Pancreas (tissue), 10 donors: ENCODE measurements at regions not wholly inside any gene's neighbourhood (a gene's known extent, or its start where the extent isn't known, plus 50 kb on each side); places are given as distances from the start of the nearest gene placed in this dataset.

Source experiments
- ATAC-seq, 4 donors: fragments of 200-7000 bp; cut with Tn5 transposase; one replicate each; pipeline versions ENCODE4 v1.8.0 to v1.9.1; 2020; ENCODE audit warnings: mild to moderate bottlenecking in 4 of 4, moderate library complexity in 4 of 4
- DNase-seq, 6 donors: peaks; one replicate each; pipeline ENCODE4 v3.0.0-alpha.2; 2020
- FAIRE-seq: peaks from 2 replicates; lab custom pipeline; 2012; peaks lifted over from hg19 to GRCh38; lab: Jason Lieb, UNC
- H3K27ac ChIP-seq, 4 donors: fragments of 200-600 bp; sonication (generic); 1 replicate in 3 of 4; 2 replicates in 1 of 4; pipeline versions ENCODE4 v1.5.0 to v1.8.0; 2020
- H3K27me3 ChIP-seq, 4 donors: fragments of 200-600 bp; one replicate each; pipeline ENCODE4 v1.8.0; 2021
- H3K36me3 ChIP-seq, 3 donors: fragments of 200-600 bp; sonication (generic) in 1 of 3; one replicate each; pipeline versions ENCODE4 v1.5.0 to v1.8.0; 2020 to 2021
- H3K4me1 ChIP-seq, 3 donors: fragments of 200-600 bp; one replicate each; pipeline ENCODE4 v1.8.0; 2021
- H3K4me3 ChIP-seq, 4 donors: fragments of 200-600 bp; sonication (generic) in 2 of 4; one replicate each; pipeline versions ENCODE4 v1.5.0 to v1.8.0; 2020 to 2021
- H3K9me3 ChIP-seq, 4 donors: fragments of 200-600 bp; one replicate each; pipeline ENCODE4 v1.8.0; 2021
- WGBS, 2 donors: extraction: QIAGEN DNeasy Blood & Tissue Kit; methylation state at CpG; one replicate each; pipeline ENCODE4 v1.1.7; 2013; 5-methylcytosine and 5-hydroxymethylcytosine counted together
- intact Hi-C, 3 donors: fragments of 100-400 bp; cut with DNase I; formaldehyde crosslinking; loops; one replicate each; pipeline versions ENCODE4 v1.11.1 to v1.14.2; 2022
- TF ChIP-seq, protein P1 (sequence below), 4 donors: fragments of 200-600 bp; sonication (generic) in 3 of 4; IDR thresholded peaks; one replicate each; pipeline versions ENCODE4 v1.5.0 to v1.8.0; 2021; ENCODE audit warnings: antibody characterized with exemption in 4 of 4
- donor health status: healthy with polysubstance abuse.
- donor health status: DM: no; HTN: no; CAD: no; lungs with moderate emphysema.
- donor health status: DM: no; HTN: no; CAD: no.
- donor health status: control.
- donor health status: control.
- donor health status: Bipolar disorder and iron deficiency.
- donor health status: DM: yes; HTN: yes; CAD: no.
- donor health status: DM: no; HTN: no; CAD: no.
- donor health status: DM: no; HTN: no; CAD: no.
- donor health status: DM: yes; HTN: yes; CAD: no.

DNA sequence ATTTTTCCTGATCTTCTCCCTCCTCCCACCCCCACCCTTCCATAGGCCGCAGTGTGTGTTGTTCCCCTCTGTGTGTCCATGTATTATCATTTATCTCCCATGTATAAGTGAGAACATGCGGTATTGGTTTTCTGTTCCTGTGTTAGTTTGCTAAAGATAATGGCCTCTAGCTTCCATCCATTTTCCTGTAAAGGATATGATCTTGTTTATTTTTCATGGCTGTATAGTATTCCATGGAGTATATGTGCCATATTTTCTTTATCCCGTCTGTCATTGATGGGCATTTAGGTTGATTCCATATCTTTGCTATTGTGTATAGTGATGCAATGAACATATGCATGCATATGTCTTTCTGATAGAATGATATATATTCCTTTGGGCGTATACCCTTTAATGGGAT lies 173.3 kb upstream of the NAALADL2 start:
- H3K4me3 ChIP-seq: no peak overlapping the region
- H3K9me3 ChIP-seq: no peaks in the 10 kb centered on the region
- DNase-seq (no peak), FAIRE-seq (no peak), ATAC-seq (no peak)
- intact Hi-C loops: no loop called here
- no peak overlapping the region for H3K27ac ChIP-seq
- TF ChIP-seq, protein P1, sequence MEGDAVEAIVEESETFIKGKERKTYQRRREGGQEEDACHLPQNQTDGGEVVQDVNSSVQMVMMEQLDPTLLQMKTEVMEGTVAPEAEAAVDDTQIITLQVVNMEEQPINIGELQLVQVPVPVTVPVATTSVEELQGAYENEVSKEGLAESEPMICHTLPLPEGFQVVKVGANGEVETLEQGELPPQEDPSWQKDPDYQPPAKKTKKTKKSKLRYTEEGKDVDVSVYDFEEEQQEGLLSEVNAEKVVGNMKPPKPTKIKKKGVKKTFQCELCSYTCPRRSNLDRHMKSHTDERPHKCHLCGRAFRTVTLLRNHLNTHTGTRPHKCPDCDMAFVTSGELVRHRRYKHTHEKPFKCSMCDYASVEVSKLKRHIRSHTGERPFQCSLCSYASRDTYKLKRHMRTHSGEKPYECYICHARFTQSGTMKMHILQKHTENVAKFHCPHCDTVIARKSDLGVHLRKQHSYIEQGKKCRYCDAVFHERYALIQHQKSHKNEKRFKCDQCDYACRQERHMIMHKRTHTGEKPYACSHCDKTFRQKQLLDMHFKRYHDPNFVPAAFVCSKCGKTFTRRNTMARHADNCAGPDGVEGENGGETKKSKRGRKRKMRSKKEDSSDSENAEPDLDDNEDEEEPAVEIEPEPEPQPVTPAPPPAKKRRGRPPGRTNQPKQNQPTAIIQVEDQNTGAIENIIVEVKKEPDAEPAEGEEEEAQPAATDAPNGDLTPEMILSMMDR (IDR thresholded peaks at IDR 0.05): no peak
- no peaks in the 10 kb centered on the region for H3K36me3 ChIP-seq
- 83 to 90% methylated on average over 4 of the region's 4 CpGs for WGBS, 2 donors
- H3K4me1 ChIP-seq: no peaks in the 10 kb centered on the region
- H3K27me3 ChIP-seq: no peaks in the 10 kb centered on the region

DNA sequence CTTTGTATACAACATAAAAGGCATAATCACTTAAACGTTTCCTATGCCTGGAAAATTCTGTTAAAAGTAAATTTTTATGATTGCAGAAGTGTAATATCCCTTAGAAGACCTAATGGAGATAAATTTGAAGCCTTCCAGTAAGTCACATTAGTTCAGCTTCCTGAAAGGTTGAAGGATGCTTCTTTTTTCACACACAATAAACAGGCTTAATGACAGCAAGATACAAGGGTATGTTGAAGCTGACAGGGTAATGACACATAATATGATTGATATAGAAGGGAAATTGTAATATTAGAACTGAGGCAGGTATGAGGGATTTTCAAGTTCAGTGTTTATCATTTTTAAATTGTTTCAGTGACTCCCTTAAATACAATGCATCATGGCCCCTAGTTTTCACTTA lies 161.8 kb upstream of the NAALADL2 start:
- no peaks in the 10 kb centered on the region for H3K4me1 ChIP-seq
- no peaks in the 10 kb centered on the region for H3K36me3 ChIP-seq
- no peak overlapping the region for H3K27ac ChIP-seq
- TF ChIP-seq, protein P1 (IDR thresholded peaks at IDR 0.05): no peak
- intact Hi-C loops: no loop called here
- H3K27me3 ChIP-seq: no peaks in the 10 kb centered on the region
- ATAC-seq: no peak
- H3K4me3 ChIP-seq: no peak overlapping the region
- DNase-seq: no peak
- 49 to 53% methylated on average over 1 of the region's 1 CpG for WGBS, 2 donors
- no peaks in the 10 kb centered on the region for H3K9me3 ChIP-seq
- no peak for FAIRE-seq

DNA sequence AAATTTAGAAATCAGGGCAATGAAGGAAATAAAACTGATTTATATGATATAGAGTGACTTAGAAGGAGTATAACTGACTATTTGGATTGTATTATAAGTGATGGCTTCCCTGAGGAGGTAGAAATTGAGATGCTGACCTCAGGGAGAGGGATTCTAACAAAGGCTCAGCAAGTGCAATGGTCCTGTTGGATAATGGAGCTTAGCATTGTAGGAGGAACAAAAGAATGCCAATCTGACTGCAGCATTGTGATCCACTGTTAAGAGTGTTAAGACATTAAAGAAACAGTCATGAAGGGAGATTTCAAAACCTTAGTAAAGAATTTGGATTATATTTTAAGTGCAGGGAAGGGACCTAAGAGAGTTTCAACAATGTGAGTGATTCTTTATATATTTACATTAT lies 158.4 kb upstream of the NAALADL2 start:
- Histone ChIP-seq H3K9me3 (no peaks in the 10 kb centered on the region), H3K27ac (no peak overlapping the region), H3K4me3 (no peak overlapping the region), H3K36me3 (no peaks in the 10 kb centered on the region), H3K27me3 (no peaks in the 10 kb centered on the region), H3K4me1 (no peaks in the 10 kb centered on the region)
- FAIRE-seq (no peak), ATAC-seq (no peak), DNase-seq (no peak)
- intact Hi-C loops: no loop called here
- TF ChIP-seq, protein P1 (IDR thresholded peaks at IDR 0.05): no peak

DNA sequence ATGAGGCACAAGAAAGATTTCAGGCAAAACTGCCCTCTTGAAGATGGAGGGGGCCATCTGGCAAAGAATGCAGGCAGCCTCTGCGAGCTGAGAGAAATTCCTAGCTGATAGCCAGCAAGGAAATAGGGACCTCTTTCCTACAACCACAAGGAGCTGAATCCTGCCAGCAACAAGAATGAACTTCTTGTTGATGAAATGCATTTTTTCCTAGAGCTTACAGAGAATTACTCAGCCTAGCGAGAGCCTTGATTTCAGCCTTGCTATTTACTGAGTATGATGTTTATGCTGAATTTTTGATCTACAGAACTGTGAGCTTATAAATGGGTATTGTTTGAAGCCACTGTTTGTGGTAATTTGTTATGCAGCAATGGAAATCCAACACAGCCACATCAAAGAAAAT lies 148.5 kb upstream of the NAALADL2 start:
- H3K4me3 ChIP-seq: no peak overlapping the region
- no peaks in the 10 kb centered on the region for H3K4me1 ChIP-seq
- no peaks in the 10 kb centered on the region for H3K27me3 ChIP-seq
- intact Hi-C loops: no loop called here
- no peak for FAIRE-seq
- H3K9me3 ChIP-seq: no peaks in the 10 kb centered on the region
- no peak for ATAC-seq
- 68 to 91% methylated on average over 2 of the region's 2 CpGs for WGBS, 2 donors
- TF ChIP-seq, protein P1 (IDR thresholded peaks at IDR 0.05): no peak
- H3K27ac ChIP-seq: no peak overlapping the region
- DNase-seq: no peak
- H3K36me3 ChIP-seq: no peaks in the 10 kb centered on the region

DNA sequence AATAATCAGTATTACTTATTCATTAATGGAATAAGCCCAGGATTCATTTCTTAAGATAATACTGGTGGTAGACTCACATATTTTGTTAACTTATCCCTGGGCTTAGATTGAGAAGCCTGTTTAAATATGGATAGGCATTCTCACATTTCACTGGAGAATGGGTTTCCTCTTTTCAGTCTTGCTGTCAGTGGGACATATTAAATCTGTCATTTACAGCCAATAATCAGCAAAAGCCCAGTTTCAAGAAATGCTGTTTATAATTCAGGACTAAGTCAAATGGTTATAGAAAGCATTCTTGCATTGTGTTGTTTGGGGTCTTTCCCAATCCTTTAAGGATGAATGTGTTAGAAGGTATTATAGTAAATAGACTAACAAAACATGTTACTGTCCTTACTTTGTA lies 143.7 kb upstream of the NAALADL2 start:
- Histone ChIP-seq H3K4me1 (no peaks in the 10 kb centered on the region), H3K4me3 (no peak overlapping the region), H3K27ac (no peak overlapping the region), H3K9me3 (no peaks in the 10 kb centered on the region), H3K36me3 (no peaks in the 10 kb centered on the region), H3K27me3 (no peaks in the 10 kb centered on the region)
- intact Hi-C loops: no loop called here
- no peak for DNase-seq
- TF ChIP-seq, protein P1 (IDR thresholded peaks at IDR 0.05): no peak
- no peak for ATAC-seq
- no peak for FAIRE-seq
